H1 (cell line): ENCODE measurements at regions not wholly inside any gene's neighbourhood (a gene's known extent, or its start where the extent isn't known, plus 50 kb on each side); places are given as distances from the start of the nearest gene placed in this dataset.

Experiments
- BCL11A ChIP-seq, 2 experiments: IDR thresholded peaks; one replicate each; pipeline ENCODE4 v1.6.1; 2011; ENCODE audit warnings: low read depth in 2 of 2, low read length in 2 of 2, mild to moderate bottlenecking in 2 of 2
- POU5F1 ChIP-seq: IDR thresholded peaks from 2 replicates; pipeline ENCODE4 v1.6.1; 2011; ENCODE audit warnings: low read depth, mild to moderate bottlenecking, low read length, moderate library complexity

- TF ChIP-seq POU5F1 (no peak), BCL11A (IDR thresholded peaks at IDR 0.05; ENCODE audit: low read depth in 2 of 2, low read length in 2 of 2) (no peak)
Observed at GRCh38 chr21:38742580-38743260, 63.0 kb upstream of the ETS2 start (continued).
